Retinal pigment epithelial cell (primary cell): ENCODE measurements at regions not wholly inside any gene's neighbourhood (a gene's known extent, or its start where the extent isn't known, plus 50 kb on each side); places are given as distances from the start of the nearest gene placed in this dataset.
"Not testable (repeated sequence)": the region's sequence is repeated elsewhere in the genome, so short reads cannot be mapped to it uniquely, and the experiment has no call there.

ENCODE experiments used
- DNase-seq: peaks from one replicate; pipeline ENCODE4 v3.0.0-alpha.2; 2010; ENCODE audit warnings: low read depth
- H3K4me3 ChIP-seq: 2 replicates; pipeline ENCODE4 v1.5.1; 2011; ENCODE audit warnings: mild to moderate bottlenecking, low read length, control low read depth, moderate library complexity
- TF ChIP-seq, protein P1 (sequence below): conservative IDR thresholded peaks from 2 replicates; pipeline ENCODE4 v1.5.1; 2011; ENCODE audit warnings: low read depth, low read length, control low read depth, inconsistent platforms

DNA sequence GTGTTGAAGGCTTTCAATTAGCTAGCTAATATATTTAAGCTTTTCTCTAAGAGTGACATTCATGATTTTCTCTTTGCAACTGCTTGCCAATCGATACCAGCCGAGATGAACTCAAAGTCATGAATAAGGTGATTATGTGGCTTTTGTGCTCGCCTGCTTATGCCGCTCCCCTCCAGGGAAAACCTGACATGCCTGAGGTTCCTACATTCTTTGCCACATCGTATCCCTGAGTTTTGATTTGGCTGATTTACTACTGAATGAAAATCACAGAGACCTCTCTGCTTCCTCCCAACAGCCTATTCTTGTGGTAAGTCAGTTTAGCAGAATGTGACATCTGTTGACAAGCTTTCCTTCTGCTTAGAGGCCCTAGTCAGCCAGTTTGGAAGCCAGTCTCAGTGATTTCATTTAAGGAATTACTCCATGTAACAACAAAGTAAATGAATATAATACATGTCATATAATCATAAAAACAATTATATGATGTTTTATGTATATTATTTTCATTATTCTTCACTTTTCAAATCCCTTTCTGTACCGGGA is 513.4 kb downstream of the CSNK1G3 start:
- TF ChIP-seq, protein P1, sequence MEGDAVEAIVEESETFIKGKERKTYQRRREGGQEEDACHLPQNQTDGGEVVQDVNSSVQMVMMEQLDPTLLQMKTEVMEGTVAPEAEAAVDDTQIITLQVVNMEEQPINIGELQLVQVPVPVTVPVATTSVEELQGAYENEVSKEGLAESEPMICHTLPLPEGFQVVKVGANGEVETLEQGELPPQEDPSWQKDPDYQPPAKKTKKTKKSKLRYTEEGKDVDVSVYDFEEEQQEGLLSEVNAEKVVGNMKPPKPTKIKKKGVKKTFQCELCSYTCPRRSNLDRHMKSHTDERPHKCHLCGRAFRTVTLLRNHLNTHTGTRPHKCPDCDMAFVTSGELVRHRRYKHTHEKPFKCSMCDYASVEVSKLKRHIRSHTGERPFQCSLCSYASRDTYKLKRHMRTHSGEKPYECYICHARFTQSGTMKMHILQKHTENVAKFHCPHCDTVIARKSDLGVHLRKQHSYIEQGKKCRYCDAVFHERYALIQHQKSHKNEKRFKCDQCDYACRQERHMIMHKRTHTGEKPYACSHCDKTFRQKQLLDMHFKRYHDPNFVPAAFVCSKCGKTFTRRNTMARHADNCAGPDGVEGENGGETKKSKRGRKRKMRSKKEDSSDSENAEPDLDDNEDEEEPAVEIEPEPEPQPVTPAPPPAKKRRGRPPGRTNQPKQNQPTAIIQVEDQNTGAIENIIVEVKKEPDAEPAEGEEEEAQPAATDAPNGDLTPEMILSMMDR, result no peak

GRCh38 chr5:124022966-124023365 is 511.0 kb downstream of the CSNK1G3 start:
- no peak overlapping the region for H3K4me3 ChIP-seq
- DNase-seq, result no peak
- TF ChIP-seq, protein P1, result no peak

More for the DNA sequence above, 513.4 kb downstream of the CSNK1G3 start:
- H3K4me3 ChIP-seq, result no peak overlapping the region
- no peak for DNase-seq

DNA sequence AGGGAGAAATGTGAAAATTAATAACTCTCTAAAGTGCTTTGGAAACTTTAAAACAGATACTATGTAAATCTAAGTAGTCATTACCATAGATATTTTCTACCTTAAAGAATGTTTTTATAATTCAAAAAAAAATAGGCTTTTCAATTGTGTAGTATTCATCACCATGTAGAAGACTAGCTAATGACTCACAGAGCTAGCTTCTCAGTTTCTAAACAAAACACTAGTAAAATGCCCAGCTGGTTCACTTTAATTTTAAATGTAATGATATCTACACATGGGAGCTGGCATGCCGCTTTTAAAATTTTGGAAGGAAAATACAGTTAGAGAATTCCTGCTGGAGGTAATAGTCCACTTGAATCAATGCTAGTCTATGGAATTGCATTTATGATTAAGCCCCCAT is 509.8 kb downstream of the CSNK1G3 start:
- no peak overlapping the region for H3K4me3 ChIP-seq
- no peak for DNase-seq
- TF ChIP-seq, protein P1, result no peak

DNA sequence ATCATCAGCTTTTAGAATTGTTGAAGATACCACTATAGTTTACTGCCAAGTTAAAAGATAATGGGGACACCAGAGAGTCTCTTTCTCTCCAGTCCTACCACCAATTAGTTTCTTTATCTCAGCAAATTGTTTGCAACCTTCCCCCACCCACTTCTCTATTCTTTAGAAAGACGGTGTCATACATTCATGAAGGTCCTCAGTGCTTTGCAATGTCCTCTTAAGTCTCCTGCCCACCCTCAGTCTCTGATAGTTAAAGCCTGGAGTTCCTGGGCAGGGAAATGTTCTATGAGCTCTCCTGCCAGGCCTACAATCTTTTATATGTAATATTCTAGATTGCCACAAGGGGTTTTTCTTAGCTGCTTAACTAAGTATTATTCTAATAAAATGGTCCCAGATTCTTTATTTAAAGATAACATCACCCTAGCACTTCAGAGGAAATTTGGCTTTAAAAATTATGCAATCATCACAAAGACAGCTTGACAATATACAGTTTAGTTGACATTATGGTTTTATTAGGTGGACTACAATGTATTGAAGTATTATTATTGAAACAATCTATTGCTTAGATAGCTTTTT is 509.2 kb downstream of the CSNK1G3 start:
- no peak for DNase-seq
- H3K4me3 ChIP-seq, result no peak overlapping the region

GRCh38 chr5:124017321-124017720 is 505.3 kb downstream of the CSNK1G3 start:
- H3K4me3 ChIP-seq, DNase-seq: not testable (repeated sequence)

More for the DNA sequence above, 509.2 kb downstream of the CSNK1G3 start:
- TF ChIP-seq, protein P1, result peak; percentile 3

- TF ChIP-seq, protein P1, result no peak
- no peak for DNase-seq
- no peak overlapping the region for H3K4me3 ChIP-seq
Observed at GRCh38 chr5:124007675-124008398, 495.9 kb downstream of the CSNK1G3 start.

- TF ChIP-seq, protein P1, result no peak
- DNase-seq, result no peak
Observed at GRCh38 chr5:124001036-124001615, 489.1 kb downstream of the CSNK1G3 start.

More at GRCh38 chr5:124001036-124001615, 489.1 kb downstream of the CSNK1G3 start:
- no peak overlapping the region for H3K4me3 ChIP-seq
